IPS DF 4.7 (cell line): ENCODE measurements at regions not wholly inside any gene's neighbourhood (a gene's known extent, or its start where the extent isn't known, plus 50 kb on each side); places are given as distances from the start of the nearest gene placed in this dataset.
"Not testable (repeated sequence)": the region's sequence is repeated elsewhere in the genome, so short reads cannot be mapped to it uniquely, and the experiment has no call there.

Experiments used
- DNase-seq: peaks from one replicate; pipeline ENCODE4 v3.0.0-alpha.2; 2013; ENCODE audit warnings: low spot score; ENCODE audit errors: extremely low read depth

GRCh38 chr7:94104301-94104700 lies 100.1 kb upstream of the BET1 start:
- no peak for DNase-seq

GRCh38 chr7:94109556-94109955 lies 105.4 kb upstream of the BET1 start:
- DNase-seq: no peak

GRCh38 chr7:94111009-94111408 lies 106.9 kb upstream of the BET1 start:
- DNase-seq: no peak

GRCh38 chr7:94115316-94115715 lies 111.2 kb upstream of the BET1 start:
- no peak for DNase-seq

GRCh38 chr7:94123136-94123535 lies 119.0 kb upstream of the BET1 start:
- DNase-seq: no peak

- DNase-seq: no peak
These were observed 122.9 kb upstream of the BET1 start for GRCh38 chr7:94127026-94127425.

GRCh38 chr7:94128072-94128471 lies 123.9 kb upstream of the BET1 start:
- DNase-seq: no peak

- no peak for DNase-seq
These were observed 125.4 kb upstream of the BET1 start for GRCh38 chr7:94129443-94130140.

GRCh38 chr7:94130716-94131115 lies 126.6 kb upstream of the BET1 start:
- DNase-seq: no peak

- DNase-seq: no peak
These were observed 129.3 kb upstream of the BET1 start for GRCh38 chr7:94133460-94133859.

GRCh38 chr7:94135180-94135579 lies 131.0 kb upstream of the BET1 start:
- DNase-seq: no peak

GRCh38 chr7:94142281-94142680 lies 138.1 kb upstream of the BET1 start:
- DNase-seq: no peak

- DNase-seq: no peak
These were observed 141.4 kb upstream of the BET1 start for GRCh38 chr7:94145602-94146001.

- no peak for DNase-seq
These were observed 142.3 kb upstream of the BET1 start for GRCh38 chr7:94146408-94146807.

- DNase-seq: no peak
These were observed 145.8 kb upstream of the BET1 start for GRCh38 chr7:94149789-94150545.

GRCh38 chr7:94154182-94154581 lies 150.0 kb upstream of the BET1 start:
- no peak for DNase-seq

GRCh38 chr7:94154858-94155257 lies 150.7 kb upstream of the BET1 start:
- DNase-seq: no peak

GRCh38 chr7:94157659-94158306 lies 153.6 kb upstream of the BET1 start:
- not testable (repeated sequence) for DNase-seq

GRCh38 chr7:94160719-94161435 lies 156.7 kb upstream of the BET1 start:
- no peak for DNase-seq

GRCh38 chr7:94161476-94161875 lies 157.3 kb upstream of the BET1 start:
- no peak for DNase-seq

- no peak for DNase-seq
These were observed 165.5 kb upstream of the BET1 start for GRCh38 chr7:94169682-94170081.

GRCh38 chr7:94170836-94171235 lies 166.7 kb upstream of the BET1 start:
- DNase-seq: no peak
